DND-41 (cell line): ENCODE measurements at regions not wholly inside any gene's neighbourhood (a gene's known extent, or its start where the extent isn't known, plus 50 kb on each side); places are given as distances from the start of the nearest gene placed in this dataset.

Source experiments
- ATAC-seq: fragments of 200-7000 bp; cut with Tn5 transposase; 3 replicates; pipeline ENCODE4 v1.9.1; 2021; ENCODE audit warnings: low read depth; ENCODE audit not compliant: insufficient read depth
- DNase-seq: peaks from one replicate; pipeline ENCODE4 v3.0.0-alpha.2; 2020
- H2AFZ ChIP-seq: 2 replicates; pipeline ENCODE4 v1.6.0; 2012; ENCODE audit warnings: low read depth, low read length
- H3K27ac ChIP-seq: 2 replicates; pipeline ENCODE4 v1.5.1; 2012; ENCODE audit warnings: low read length, inconsistent platforms
- H3K27me3 ChIP-seq: fragments of 200-600 bp; sonication (generic); 2 replicates; pipeline ENCODE4 v1.6.0; 2012; ENCODE audit warnings: low read length, mild to moderate bottlenecking, inconsistent platforms; ENCODE audit not compliant: insufficient read depth, poor library complexity
- H3K36me3 ChIP-seq: 2 replicates; pipeline ENCODE4 v1.5.1; 2012; ENCODE audit warnings: low read length, inconsistent platforms; ENCODE audit not compliant: insufficient read depth
- H3K4me1 ChIP-seq: 2 replicates; pipeline ENCODE4 v1.5.1; 2012; ENCODE audit warnings: mild to moderate bottlenecking, low read length; ENCODE audit not compliant: insufficient read depth
- H3K4me2 ChIP-seq: 2 replicates; pipeline ENCODE4 v1.6.0; 2012; ENCODE audit warnings: mild to moderate bottlenecking, moderate library complexity, low read length, inconsistent platforms; ENCODE audit not compliant: insufficient read depth
- H3K4me3 ChIP-seq, 2 experiments: fragments of 200-600 bp in 1 of 2; shearing (Covaris generic) in 1 of 2; 2 replicates each; pipeline ENCODE4 v1.5.1; 2012 to 2016; ENCODE audit warnings: inconsistent platforms in 2 of 2, low read length in 2 of 2, mild to moderate bottlenecking in 2 of 2, low read depth in 1 of 2, moderate library complexity in 1 of 2
- H3K79me2 ChIP-seq: 2 replicates; pipeline ENCODE4 v1.6.0; 2012; ENCODE audit warnings: low read length, inconsistent platforms; ENCODE audit not compliant: insufficient read depth
- H3K9ac ChIP-seq: 2 replicates; pipeline ENCODE4 v1.6.0; 2012; ENCODE audit warnings: low read depth, mild to moderate bottlenecking, inconsistent platforms, low read length, moderate library complexity
- H3K9me3 ChIP-seq: 2 replicates; pipeline ENCODE4 v1.5.1; 2012; ENCODE audit warnings: low read length, moderate library complexity, mild to moderate bottlenecking, inconsistent platforms; ENCODE audit not compliant: insufficient read depth, severe bottlenecking
- H4K20me1 ChIP-seq: 2 replicates; pipeline ENCODE4 v1.6.0; 2012; ENCODE audit warnings: low read length; ENCODE audit not compliant: insufficient read depth
- EZH2 ChIP-seq: IDR thresholded peaks from 3 replicates; pipeline ENCODE4 v1.6.1; 2012; ENCODE audit warnings: borderline replicate concordance, low read depth, mild to moderate bottlenecking, moderate library complexity, low read length, inconsistent platforms; ENCODE audit not compliant: severe bottlenecking
- TF ChIP-seq, protein P1 (sequence below): IDR thresholded peaks from 2 replicates; pipeline ENCODE4 v1.5.1; 2012; ENCODE audit warnings: borderline replicate concordance, low read length, moderate library complexity, mild to moderate bottlenecking; ENCODE audit not compliant: poor library complexity, severe bottlenecking; ENCODE audit errors: extremely low read depth

DNA sequence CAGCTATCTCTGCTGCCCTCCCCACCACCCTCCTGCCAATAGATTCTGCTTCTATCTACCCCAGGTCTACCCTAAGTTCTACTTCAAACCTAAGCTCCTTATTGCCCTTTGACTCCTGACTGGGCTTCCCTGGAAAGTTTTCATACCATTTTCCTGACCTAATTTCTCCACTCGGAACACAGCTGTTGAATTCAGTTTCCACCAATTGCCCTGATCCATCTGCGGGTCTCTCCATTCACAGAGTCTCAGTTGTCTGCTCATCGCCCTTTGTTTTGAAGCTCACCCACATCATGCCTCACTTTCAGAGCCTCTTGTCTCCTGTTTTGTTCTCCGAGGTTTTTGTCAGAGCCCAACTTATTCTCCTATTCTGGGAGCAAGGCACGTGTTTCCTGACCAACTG, 56.8 kb upstream of the ABI3BP start:
- H3K36me3 ChIP-seq = no peaks in the 10 kb centered on the region
- ATAC-seq (no peak), DNase-seq (no peak)
- H3K27me3 ChIP-seq = no peaks in the 10 kb centered on the region
- H3K9ac ChIP-seq = no peak overlapping the region
- H3K4me3 ChIP-seq = no peak overlapping the region
- no peaks in the 10 kb centered on the region for H4K20me1 ChIP-seq
- H3K79me2 ChIP-seq = no peaks in the 10 kb centered on the region
- TF ChIP-seq, protein P1, sequence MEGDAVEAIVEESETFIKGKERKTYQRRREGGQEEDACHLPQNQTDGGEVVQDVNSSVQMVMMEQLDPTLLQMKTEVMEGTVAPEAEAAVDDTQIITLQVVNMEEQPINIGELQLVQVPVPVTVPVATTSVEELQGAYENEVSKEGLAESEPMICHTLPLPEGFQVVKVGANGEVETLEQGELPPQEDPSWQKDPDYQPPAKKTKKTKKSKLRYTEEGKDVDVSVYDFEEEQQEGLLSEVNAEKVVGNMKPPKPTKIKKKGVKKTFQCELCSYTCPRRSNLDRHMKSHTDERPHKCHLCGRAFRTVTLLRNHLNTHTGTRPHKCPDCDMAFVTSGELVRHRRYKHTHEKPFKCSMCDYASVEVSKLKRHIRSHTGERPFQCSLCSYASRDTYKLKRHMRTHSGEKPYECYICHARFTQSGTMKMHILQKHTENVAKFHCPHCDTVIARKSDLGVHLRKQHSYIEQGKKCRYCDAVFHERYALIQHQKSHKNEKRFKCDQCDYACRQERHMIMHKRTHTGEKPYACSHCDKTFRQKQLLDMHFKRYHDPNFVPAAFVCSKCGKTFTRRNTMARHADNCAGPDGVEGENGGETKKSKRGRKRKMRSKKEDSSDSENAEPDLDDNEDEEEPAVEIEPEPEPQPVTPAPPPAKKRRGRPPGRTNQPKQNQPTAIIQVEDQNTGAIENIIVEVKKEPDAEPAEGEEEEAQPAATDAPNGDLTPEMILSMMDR = no peak
- TF ChIP-seq EZH2 = no peak
- no peaks in the 10 kb centered on the region for H3K9me3 ChIP-seq
- no peaks in the 10 kb centered on the region for H3K4me1 ChIP-seq
- no peak overlapping the region for H2AFZ ChIP-seq
- H3K27ac ChIP-seq = no peak overlapping the region
- H3K4me2 ChIP-seq = no peak overlapping the region

DNA sequence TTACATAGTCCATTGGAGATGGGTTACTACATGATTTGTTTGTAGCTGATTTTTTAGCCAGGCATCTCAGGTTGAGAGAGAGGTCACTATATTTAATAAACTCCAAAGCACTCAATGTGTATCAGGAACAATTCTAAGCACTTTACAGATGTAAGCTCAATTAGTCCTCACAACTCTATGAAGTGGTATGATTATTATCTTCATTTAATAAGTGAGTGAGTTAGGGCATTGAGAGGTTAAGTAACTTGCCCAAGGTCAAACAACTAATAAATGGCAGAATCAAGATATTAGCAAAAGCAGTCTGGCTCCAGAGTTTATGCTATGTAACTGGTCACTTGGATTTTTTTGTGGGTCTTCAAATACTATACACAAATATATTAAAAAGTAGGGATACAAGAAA, 56.3 kb upstream of the ABI3BP start:
- ATAC-seq (no peak), DNase-seq (no peak)
- H4K20me1 ChIP-seq = no peaks in the 10 kb centered on the region
- no peaks in the 10 kb centered on the region for H3K9me3 ChIP-seq
- H3K9ac ChIP-seq = no peak overlapping the region
- H3K4me1 ChIP-seq = no peaks in the 10 kb centered on the region
- TF ChIP-seq, protein P1 = no peak
- TF ChIP-seq EZH2 = no peak
- H3K27me3 ChIP-seq = no peaks in the 10 kb centered on the region
- H3K4me2 ChIP-seq = no peak overlapping the region
- no peak overlapping the region for H3K27ac ChIP-seq
- no peak overlapping the region for H2AFZ ChIP-seq
- H3K36me3 ChIP-seq = no peaks in the 10 kb centered on the region
- H3K4me3 ChIP-seq = no peak overlapping the region
- no peaks in the 10 kb centered on the region for H3K79me2 ChIP-seq

DNA sequence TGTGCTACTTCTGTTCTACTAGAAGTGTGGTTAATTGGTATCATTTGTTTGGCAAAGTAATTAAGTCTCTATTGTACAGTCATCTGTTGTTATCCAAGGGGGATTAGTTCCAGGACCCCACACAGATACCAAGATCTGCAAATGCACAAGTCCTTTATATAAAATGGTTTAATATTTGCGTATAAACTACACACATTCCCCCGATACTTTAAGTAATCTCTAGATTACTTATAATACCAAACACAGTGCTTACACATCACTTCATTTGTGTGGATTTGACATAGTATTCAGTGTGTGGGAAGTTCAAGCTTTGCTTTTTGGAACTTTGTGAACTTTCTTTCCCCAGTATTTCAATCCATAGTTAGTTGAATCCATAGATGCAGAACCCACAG, 50.5 kb upstream of the ABI3BP start:
- no peaks in the 10 kb centered on the region for H3K27me3 ChIP-seq
- H3K79me2 ChIP-seq = no peaks in the 10 kb centered on the region
- H3K9me3 ChIP-seq = no peaks in the 10 kb centered on the region
- no peak overlapping the region for H3K9ac ChIP-seq
- no peak overlapping the region for H2AFZ ChIP-seq
- TF ChIP-seq EZH2 = no peak
- TF ChIP-seq, protein P1 = no peak
- no peaks in the 10 kb centered on the region for H3K4me1 ChIP-seq
- H3K36me3 ChIP-seq = no peaks in the 10 kb centered on the region
- H3K4me3 ChIP-seq = no peak overlapping the region
- no peak overlapping the region for H3K27ac ChIP-seq
- DNase-seq (no peak), ATAC-seq (no peak)
- no peak overlapping the region for H3K4me2 ChIP-seq
- no peaks in the 10 kb centered on the region for H4K20me1 ChIP-seq
